AG10803 (cell line): ENCODE measurements at regions not wholly inside any gene's neighbourhood (a gene's known extent, or its start where the extent isn't known, plus 50 kb on each side); places are given as distances from the start of the nearest gene placed in this dataset.

ENCODE experiments used
- DNase-seq: peaks from one replicate; pipeline ENCODE4 v3.0.0; 2010; ENCODE audit warnings: low read depth
- H3K4me3 ChIP-seq: 2 replicates; pipeline ENCODE4 v1.5.1; 2011; ENCODE audit warnings: mild to moderate bottlenecking, low read length, control low read depth
- CTCF ChIP-seq: conservative IDR thresholded peaks from 2 replicates; pipeline ENCODE4 v1.5.1; 2011; ENCODE audit warnings: mild to moderate bottlenecking, low read length, control low read depth, inconsistent platforms

- DNase-seq: no peak
- no peak overlapping the region for H3K4me3 ChIP-seq
- TF ChIP-seq CTCF: no peak
Observed at GRCh38 chr10:42987575-42987974, 89.3 kb upstream of the RET start.

GRCh38 chr10:42988069-42988468, 88.8 kb upstream of the RET start:
- TF ChIP-seq CTCF: no peak
- H3K4me3 ChIP-seq: no peak overlapping the region
- no peak for DNase-seq

GRCh38 chr10:42988517-42989395, 88.1 kb upstream of the RET start:
- DNase-seq: no peak
- TF ChIP-seq CTCF: no peak
- no peak overlapping the region for H3K4me3 ChIP-seq

GRCh38 chr10:42989481-42989921, 87.4 kb upstream of the RET start:
- no peak for DNase-seq
- TF ChIP-seq CTCF: no peak
- H3K4me3 ChIP-seq: no peak overlapping the region

- H3K4me3 ChIP-seq: no peak overlapping the region
- no peak for TF ChIP-seq CTCF
- DNase-seq: no peak
Observed at GRCh38 chr10:42990016-42990720, 86.7 kb upstream of the RET start.

GRCh38 chr10:42990721-42991441, 86.0 kb upstream of the RET start:
- H3K4me3 ChIP-seq: no peak overlapping the region
- DNase-seq: no peak
- TF ChIP-seq CTCF: no peak
